HG02870 (cell line): ENCODE measurements at regions not wholly inside any gene's neighbourhood (a gene's known extent, or its start where the extent isn't known, plus 50 kb on each side); places are given as distances from the start of the nearest gene placed in this dataset.

Experiments used
- ATAC-seq: cut with Tn5 transposase; IDR thresholded peaks from one replicate; pipeline ENCODE4 v1.9.1; 2021; ENCODE audit warnings: mild to moderate bottlenecking, moderate library complexity; ENCODE audit not compliant: unreplicated experiment

DNA sequence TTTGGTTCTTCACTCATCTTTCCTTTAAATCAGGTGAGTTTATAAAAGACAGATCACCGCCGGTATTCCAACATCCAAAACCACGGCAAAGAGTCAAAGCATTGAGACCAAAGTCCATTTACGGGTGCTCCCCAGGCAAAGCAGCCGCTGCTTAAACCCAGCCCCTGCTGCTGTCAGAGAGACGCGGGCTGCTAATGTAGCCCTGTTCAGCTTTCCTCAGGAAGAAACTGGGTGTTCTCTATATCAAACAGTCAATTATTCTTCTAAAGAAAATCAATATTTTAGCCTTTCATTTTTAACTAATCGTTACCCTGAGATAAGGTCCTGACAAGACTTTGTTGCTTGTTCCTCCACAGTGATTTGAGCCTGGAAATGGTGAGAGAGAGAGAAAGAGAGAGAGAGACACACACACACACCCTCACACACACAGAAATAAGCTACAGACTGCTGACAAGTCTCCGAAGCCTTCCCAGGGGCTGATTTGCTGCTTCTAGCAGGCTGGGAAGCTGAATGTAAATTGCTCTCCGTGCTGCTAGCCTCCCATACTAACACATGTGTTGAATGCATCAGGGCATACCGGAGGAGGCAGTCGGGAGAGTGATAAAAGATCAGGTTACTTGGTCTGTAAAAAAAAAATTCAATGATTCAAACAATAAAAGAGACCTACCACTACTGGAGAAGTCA is 183.0 kb upstream of the ANK3 start:
- ATAC-seq: no peak

DNA sequence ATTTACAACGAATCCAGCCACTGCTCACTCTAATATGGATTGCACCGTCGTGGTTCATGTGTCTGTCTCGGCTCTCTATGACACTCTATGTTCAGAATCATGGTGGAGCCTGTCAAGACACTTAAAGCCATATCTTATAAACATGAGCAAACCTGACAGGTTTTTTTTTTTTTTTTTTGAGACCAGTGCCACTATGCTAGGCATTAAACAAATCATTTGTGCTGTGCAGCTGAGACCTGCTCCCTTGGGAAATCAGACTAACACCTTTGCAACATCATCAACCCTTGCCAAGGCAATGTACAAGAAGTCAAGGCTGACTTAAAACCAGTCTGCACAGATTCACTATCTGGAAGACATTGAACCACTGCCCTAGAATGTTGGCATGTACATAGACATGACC is 181.2 kb upstream of the ANK3 start:
- ATAC-seq: no peak

DNA sequence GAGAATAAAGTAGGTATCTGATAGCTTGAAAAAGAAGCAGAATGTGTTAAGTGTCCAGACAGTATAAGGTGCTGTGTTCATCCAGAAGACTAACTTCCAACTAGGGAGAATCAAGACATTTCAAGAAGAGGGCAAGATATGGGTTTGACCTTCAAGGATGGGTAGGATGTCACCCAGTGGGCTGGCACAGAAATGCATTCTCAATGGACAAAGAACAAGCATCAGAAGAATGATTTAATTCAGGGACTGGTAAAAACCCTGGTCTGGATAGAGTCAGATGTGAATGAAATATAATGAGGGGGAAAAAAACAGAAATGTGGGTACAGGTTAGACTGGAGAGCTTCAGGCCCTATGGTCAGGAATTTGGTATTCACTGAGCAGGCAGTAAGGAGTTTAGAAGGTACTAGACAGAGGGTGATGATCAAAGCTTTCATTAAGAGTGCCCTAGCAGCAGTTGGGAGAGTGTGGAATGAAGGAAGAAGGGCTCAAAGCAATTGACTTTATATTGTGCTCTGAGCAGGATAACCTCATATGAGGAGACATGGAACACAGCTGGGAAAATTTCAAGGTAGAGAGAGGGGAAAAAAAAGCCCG is 180.7 kb upstream of the ANK3 start:
- ATAC-seq: no peak

DNA sequence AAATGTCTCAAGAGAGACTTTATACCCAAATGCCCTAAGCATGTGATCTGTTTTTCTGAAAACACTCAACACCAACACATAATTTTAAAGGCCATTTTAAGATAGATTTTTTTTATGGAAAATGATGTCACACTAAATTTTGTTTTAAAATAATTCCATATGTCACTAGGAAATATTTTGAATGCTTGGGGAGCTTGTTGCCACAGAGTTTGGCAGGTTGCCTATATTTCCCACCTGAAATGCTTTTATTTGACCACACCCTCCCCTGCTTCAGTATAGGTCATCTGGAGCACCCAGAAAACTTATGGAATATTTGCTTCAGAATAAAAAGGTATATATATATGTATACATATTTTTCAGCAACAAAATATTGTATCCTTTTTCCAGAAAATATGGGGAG is 180.0 kb upstream of the ANK3 start:
- ATAC-seq: no peak

DNA sequence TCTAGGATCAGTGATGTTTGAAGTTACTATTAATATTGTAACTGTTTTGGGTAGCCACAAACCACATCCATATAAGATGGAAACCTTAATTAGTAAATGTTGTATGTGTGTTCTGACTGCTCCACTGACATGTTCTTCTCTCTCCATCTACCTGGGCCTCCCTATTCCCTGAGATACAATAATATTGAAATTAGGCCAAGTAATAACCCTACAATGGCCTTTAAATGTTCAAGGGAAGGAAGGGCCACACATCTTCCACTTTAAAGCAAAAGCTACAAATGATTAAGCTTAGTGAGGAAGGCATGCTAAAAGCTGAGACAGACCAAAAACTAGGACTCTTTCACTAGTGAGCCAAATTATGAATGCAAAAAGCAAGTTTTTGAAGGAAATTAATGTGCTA is 176.4 kb upstream of the ANK3 start:
- ATAC-seq: no peak

DNA sequence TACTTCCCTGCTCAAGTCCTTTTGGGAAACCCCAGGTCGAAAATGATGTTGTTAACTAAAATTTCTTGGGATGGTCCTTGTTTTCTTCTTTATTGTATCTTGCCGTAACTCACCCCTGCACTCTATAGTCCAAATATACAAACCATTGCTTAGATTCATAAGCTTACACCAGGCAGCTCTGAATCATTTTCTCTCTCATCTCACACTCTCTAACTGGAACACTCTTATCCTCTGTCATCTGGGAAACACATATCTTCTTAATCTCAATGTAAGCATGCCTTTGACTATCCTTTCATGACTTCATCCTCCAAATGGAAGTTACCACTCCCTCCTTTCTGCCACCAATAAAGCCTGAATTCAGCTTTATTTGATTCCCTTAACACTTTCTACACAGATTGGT is 175.8 kb upstream of the ANK3 start:
- no peak for ATAC-seq

DNA sequence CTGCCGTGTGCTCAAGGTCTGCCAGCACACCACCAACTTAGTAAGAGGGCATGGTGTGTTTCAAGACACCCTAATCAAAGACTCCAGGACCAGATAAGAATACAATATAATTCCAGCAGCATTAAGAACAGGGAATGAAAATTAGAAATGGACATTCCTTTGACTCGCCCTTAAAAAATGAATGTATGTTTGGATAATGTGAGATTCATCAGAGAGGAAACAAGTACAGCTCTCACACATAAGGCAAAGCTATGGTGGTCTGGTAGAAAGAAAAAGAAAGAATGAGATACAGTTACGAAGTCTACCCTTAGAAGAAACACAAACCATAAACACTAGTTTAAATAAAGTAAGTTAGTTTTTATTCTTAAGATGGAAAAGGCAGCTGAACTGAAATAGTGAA is 174.8 kb upstream of the ANK3 start:
- ATAC-seq: no peak

DNA sequence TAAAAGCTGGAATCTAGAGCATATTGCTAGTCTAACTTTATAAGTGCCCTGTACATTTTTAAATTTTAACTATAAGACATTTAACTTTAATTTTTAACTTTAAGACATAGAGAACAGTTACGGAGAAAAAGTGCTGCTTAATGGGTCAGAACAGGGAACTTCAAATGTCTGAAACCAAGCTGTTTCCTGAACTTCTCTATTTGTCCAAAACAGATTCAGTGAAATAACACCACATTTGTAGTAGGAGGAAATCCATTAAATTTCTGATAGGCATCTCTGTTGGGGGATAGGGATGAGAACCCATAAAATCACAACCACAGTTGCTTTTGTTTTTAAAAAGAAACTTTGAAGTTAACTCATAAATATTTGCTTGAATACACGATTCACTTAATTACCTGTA is 170.8 kb upstream of the ANK3 start:
- no peak for ATAC-seq

DNA sequence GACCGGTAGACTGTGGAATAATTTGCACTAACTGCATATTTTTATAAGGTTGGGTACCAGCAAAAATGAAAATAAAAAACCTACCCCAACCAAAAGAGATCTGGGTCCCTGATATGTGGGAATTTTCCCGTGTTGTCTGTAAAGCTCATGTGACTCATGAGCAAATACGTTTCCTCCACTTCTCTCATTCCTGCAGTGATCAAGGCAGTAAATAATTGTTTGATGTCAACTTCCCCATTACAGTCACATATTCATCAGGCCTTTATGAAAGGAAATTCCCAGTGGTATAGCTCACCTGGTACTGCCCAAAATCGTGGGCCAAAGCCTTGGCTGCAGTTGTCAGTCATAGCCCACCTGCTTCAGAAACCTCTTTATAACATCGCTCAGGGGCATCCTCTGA is 166.0 kb upstream of the ANK3 start:
- no peak for ATAC-seq

DNA sequence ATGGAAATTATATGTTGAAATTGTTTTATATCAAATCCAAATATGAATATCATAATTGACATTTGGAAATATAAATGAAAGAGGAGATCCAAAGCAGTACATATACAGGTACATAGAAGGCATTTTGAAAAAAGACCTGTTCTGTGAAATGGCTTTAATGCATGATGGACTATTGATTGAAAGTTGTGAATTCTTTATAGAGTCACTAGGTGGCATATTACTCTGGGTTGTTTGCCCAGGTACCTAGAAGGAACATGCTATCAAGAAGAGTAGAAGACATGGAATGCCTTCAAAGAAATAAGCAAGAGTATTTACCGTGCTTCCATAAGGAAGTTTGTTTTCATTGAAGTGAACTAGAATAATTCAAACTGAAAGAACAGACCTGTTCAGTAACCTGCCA is 160.0 kb upstream of the ANK3 start:
- ATAC-seq: no peak

DNA sequence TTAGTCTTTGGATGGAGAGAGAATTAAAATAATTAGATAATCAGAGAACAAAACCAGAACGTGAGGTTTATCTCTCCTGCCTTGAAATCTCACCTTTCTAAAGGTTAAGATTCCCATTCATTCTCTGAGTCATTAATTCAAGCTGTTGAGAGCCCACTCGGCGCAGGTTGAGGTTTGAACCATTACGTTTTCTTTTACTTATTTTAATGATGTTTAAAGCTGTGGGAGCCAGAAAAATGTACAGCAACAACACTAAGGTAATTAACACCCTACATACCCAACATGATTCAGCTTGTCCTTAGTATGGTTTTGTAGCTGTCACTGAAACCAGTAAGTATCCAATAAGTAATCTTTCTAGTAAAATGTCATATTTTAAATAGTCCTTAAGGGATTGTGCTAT is 153.0 kb upstream of the ANK3 start:
- ATAC-seq: no peak

DNA sequence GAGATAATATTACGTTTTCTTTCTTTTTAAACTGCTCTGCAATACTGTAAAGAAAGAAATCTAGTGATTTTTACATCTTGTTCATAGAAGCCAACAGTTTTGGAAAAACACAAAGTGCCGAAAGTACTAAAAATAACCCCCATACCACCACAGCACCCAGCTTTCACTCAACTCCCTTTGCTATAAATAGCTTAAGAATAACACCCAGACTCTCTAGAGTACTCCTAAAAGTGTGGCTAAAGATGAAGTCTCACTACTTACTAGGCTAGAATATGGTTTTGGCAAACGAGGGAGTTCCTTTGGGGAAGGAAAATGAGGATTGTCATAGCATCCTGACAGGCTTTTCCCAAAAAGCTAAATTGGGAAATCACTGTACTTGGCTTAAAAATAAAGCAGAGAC is 151.8 kb upstream of the ANK3 start:
- ATAC-seq: no peak

DNA sequence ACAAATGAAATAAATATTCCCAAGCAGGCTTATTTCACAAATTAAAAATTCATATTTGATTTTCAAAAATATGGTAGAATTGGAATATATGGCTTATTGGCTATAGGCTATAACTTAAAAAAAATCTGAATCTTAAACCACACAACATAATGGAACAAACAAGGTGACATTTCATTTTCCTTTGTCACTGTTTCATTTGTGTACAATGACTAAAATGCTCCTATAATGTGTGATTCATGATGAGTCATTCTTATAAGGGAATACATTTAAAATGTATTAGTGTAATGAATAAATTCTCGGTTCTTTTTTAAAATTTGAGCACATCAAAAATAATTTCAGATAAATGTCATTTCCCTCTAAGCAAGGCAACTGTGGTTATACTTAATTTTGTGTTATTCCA is 148.0 kb upstream of the ANK3 start:
- ATAC-seq: no peak

DNA sequence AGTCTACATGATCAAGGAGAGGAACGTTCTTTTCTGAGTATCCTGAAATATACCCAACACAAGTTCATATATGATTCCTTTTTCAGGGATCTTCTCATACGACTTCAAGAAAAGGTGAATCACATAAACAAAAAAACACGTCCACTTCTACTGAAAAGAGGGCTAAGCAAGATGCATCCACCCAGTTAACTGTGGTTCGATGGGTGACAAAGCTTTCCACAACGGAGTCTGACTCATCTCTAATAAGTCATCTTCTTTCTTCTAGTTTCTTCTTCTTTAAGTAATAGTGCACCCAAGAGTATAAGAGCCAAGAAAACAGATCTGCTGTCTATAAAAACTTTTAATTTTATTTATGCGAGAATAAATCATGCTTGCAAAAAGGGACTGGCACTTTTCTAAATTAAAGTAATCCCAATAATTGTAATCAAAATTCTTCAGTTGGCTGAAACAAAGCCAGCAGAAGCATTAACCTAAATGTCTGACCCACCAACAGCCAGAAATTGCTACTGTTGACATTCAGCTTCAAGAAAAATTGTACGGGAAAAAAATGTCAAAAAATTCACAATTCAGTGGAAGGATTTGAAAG is 146.9 kb upstream of the ANK3 start:
- ATAC-seq: no peak

DNA sequence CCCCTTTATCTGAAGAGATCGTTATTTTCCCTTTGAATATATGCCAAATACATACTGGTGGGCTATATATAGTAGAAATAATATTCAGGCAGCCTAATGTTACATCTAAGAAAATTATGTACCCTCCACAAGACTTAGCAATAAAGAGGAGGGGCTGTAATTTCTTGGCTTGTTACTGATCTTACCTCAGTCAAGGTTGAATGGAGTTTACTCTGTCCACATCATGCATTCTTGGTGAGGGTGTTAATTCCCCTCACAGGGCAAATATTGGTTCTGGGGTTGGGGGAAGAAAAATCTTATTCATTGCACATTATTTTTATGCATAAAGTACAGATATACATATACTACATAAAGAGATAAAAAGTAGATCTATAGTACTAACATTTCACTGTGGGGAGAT is 145.8 kb upstream of the ANK3 start:
- no peak for ATAC-seq

DNA sequence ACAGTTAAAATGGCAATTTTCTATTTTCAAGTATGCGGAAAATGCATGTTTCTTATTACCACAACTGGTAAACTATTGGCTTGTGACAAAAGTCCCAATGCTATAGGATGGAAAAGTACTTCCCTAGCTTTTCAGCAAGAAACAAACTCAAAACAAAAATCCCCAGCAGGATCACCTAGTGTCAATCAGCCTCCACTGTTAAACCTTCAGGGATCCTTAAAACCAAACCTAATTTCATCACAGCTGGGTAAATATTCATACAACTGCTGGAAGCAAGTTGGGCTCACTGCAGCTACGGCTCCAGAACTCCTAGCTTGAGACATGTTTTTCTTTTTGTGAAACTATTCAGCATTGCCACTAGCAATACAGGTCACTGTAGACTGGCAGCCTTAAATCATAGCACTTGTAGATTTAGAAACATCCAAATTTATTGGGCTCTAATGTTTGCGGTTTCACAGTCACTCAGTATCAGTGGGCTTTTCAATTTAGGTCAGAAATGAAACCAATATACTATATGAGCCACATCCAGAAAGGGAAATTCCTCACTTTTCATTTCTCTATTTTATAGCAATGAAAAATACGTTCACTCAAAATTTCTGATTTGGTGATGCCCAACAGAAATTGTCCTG is 145.2 kb upstream of the ANK3 start:
- peak; percentile 60 for ATAC-seq

DNA sequence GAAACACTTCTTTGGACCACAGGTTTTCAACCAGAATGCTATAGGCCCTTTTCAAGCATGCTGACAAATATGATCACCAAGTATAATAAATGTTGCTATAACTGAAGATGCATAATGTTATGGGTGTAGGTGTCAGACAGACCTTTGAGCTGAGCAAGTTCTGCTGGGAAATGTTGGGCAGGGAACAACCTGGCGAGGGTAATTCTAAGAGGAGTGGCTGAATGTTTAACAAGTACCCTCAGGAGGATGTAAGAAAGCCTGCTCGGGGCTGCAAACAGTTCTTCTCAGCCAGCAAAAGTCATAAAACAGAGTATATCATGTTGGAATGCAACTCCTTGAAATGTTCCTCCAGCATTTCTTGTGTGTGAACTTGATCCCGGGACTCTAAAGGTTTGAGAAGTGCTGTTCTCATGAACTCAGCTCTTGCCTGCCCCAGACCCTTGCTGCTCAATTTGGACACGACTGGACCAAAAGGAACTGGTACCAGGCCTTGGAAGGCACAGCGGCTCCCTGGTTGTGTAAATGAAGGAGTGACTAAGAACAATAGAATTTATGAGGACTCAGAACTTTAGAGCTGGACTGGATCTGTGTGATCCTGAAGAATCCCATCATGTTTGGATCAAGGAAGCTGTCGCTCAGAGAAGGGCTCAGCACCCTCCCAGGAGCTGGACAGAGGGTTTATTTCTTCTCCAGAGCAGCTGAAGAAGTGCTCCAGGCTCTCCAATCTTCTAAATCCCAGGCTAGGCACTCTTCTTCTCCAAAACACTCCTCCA is 143.2 kb upstream of the ANK3 start:
- no peak for ATAC-seq

DNA sequence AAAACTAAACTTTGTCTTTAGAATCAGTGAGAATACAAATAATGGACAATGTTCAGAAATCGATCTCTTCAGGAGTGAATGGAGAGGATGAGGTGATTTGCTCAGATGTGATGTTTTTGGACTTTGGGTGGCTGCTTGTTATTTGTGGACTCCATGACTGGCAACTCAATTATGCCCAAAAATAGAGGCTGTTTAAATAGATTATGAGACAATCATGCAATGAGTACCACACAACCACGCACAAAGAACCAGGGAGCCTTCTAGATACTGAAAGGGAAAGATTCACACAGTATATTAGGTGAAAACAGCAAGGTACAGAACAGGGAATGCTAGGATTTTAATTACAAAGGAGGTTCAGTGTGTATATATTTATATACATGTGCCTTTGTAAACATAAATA is 141.3 kb upstream of the ANK3 start:
- no peak for ATAC-seq

DNA sequence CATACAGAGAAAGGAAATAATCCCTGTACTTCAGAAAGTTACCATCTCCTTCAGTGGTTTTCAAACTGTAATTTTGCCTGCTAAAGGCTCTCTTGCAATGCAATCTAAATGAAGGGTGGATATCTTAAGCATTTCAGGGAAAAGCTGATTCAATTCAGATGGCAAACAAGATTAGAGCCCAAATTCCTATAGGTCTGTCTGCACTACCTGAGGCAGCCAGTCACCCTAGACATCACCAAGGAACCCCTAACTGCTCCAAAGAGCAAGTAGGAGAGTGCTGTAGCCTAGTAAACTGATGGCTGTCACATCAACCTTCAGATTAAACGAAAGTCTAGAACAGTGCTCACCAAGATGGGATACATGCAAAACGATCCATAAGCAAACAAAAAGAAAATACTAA is 138.0 kb upstream of the ANK3 start:
- no peak for ATAC-seq

DNA sequence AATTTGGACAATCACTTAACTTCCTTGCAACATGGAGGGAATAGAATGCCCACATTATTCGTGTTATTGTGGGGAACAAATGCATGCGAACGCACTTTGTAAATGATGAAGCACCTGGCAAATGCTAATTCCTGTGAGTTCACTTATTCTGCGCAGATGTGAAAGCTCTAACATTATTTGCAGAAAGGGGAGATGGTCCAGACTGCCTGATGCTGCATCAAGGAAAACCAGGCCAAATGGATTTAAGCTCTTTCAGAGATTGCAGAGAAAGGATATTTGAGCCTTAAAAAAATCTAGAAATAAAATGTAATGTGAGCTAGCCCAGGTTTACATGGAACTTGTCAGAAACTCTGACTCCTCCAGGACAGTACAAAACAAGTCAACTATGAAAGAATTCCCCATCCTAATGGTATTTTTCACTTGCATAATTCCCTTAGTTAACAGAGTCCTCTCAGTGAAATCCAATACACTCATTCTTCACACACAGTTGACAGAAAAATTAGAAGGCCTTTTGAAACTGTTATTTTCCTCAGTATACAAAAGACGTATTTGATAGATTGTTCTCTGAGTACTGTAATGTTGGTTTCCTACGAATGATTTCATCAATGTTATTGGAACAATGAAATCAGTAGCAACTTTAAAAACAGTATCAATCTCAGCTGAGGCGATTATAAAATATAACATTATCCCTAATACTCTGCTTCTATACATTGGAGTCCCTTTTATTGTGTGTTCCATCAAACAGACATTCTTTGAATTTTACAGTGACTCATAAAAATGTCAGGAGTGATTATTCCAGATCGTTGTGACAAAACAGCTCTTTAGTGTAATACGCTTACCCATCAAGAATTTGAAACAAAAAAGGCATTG is 136.3 kb upstream of the ANK3 start:
- ATAC-seq: no peak

DNA sequence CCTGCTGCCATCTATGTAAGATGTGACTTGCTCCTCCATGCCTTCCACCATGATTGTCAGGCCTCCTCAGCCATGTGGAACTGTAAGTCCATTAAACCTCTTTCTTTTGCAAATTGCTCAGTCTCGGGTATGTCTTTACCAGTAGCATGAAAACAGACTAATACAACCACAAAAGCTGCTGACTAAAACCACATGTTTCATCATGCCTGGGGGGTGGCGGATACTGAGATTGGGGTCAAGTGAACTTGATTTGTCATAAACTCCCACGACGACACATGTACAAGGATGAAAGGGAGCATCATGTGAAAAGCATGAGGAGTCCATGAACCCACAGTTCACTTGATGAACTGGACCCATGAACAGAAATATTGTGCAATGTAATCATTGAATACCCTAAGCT is 134.9 kb upstream of the ANK3 start:
- no peak for ATAC-seq
